ENCODE measurements at regions not wholly inside any gene's neighbourhood (a gene's known extent, or its start where the extent isn't known, plus 50 kb on each side); places are given as distances from the start of the nearest gene placed in this dataset.

- intact Hi-C loops (cut with DNase I): no loop called here
- Histone ChIP-seq H3K36me3 (no peaks in the 10 kb centered on the region), H3K27me3 (peaks cover 0 to 4% (median 0%) of the 10 kb centered on the region in 3 donors), H3K27ac (no peak overlapping the region), H3K9me3 (no peaks in the 10 kb centered on the region), H3K4me1 (no peaks in the 10 kb centered on the region), H3K4me3 (no peak overlapping the region)
- TF ChIP-seq POLR2AphosphoS5 (IDR thresholded peaks at IDR 0.05) (no peak), POLR2A (IDR thresholded peaks at IDR 0.05) (no peak), EP300 (IDR thresholded peaks at IDR 0.05) (no peak), CTCF (IDR thresholded peaks at IDR 0.05) (no peak)
- WGBS, 2 donors: 87 to 89% methylated on average over 41 of the region's 41 CpGs
- no peak for DNase-seq
These were observed 120.0 kb downstream of the UQCRFS1 start for GRCh38 chr19:29092712-29093552.

- intact Hi-C loops (cut with DNase I): no loop called here
These were observed 122.0 kb downstream of the UQCRFS1 start for GRCh38 chr19:29090783-29091526.

GRCh38 chr19:29089315-29089870 is 123.6 kb downstream of the UQCRFS1 start:
- no peaks in the 10 kb centered on the region for H3K36me3 ChIP-seq
- no peak for TF ChIP-seq EP300 (IDR thresholded peaks at IDR 0.05)
- TF ChIP-seq POLR2AphosphoS5 (IDR thresholded peaks at IDR 0.05): no peak
- TF ChIP-seq CTCF (IDR thresholded peaks at IDR 0.05): no peak
- no peak for TF ChIP-seq POLR2A (IDR thresholded peaks at IDR 0.05)
- no peak for DNase-seq
- 79 to 84% methylated on average over 8 of the region's 8 CpGs for WGBS, 2 donors
- no peaks in the 10 kb centered on the region for H3K4me1 ChIP-seq
- H3K27me3 ChIP-seq: peaks cover 0 to 4% (median 0%) of the 10 kb centered on the region in 3 donors
- no peaks in the 10 kb centered on the region for H3K9me3 ChIP-seq
- intact Hi-C loops (cut with DNase I): no loop called here
- H3K27ac ChIP-seq: no peak overlapping the region
- no peak overlapping the region for H3K4me3 ChIP-seq

More at GRCh38 chr19:29090783-29091526, 122.0 kb downstream of the UQCRFS1 start:
- no peak for DNase-seq
- TF ChIP-seq POLR2A (IDR thresholded peaks at IDR 0.05): no peak
- no peak for TF ChIP-seq CTCF (IDR thresholded peaks at IDR 0.05)
- TF ChIP-seq POLR2AphosphoS5 (IDR thresholded peaks at IDR 0.05): no peak
- no peak for TF ChIP-seq EP300 (IDR thresholded peaks at IDR 0.05)
- 36 to 53% methylated on average over 7 of the region's 7 CpGs for WGBS, 2 donors
- peaks cover 0 to 4% (median 0%) of the 10 kb centered on the region in 3 donors for H3K27me3 ChIP-seq
- H3K4me3 ChIP-seq: no peak overlapping the region
- H3K36me3 ChIP-seq: no peaks in the 10 kb centered on the region
- no peak overlapping the region for H3K27ac ChIP-seq
- H3K9me3 ChIP-seq: no peaks in the 10 kb centered on the region
- no peaks in the 10 kb centered on the region for H3K4me1 ChIP-seq

GRCh38 chr19:29088761-29089160 is 124.2 kb downstream of the UQCRFS1 start:
- intact Hi-C loops (cut with DNase I): no loop called here
- DNase-seq: no peak
- TF ChIP-seq POLR2AphosphoS5 (IDR thresholded peaks at IDR 0.05): no peak
- no peak for TF ChIP-seq POLR2A (IDR thresholded peaks at IDR 0.05)
- no peak for TF ChIP-seq CTCF (IDR thresholded peaks at IDR 0.05)
- no peak for TF ChIP-seq EP300 (IDR thresholded peaks at IDR 0.05)
- Histone ChIP-seq H3K9me3 (no peaks in the 10 kb centered on the region), H3K27me3 (peaks cover 0 to 4% (median 0%) of the 10 kb centered on the region in 3 donors), H3K4me1 (no peaks in the 10 kb centered on the region), H3K27ac (no peak overlapping the region), H3K4me3 (no peak overlapping the region), H3K36me3 (no peaks in the 10 kb centered on the region)
- WGBS, 2 donors: 74 to 82% methylated on average over 9 of the region's 9 CpGs

Measured in sigmoid colon (tissue), 6 donors.